PC-3 (cell line): ENCODE measurements at regions not wholly inside any gene's neighbourhood (a gene's known extent, or its start where the extent isn't known, plus 50 kb on each side); places are given as distances from the start of the nearest gene placed in this dataset.

ENCODE experiments used
- CTCF ChIP-seq: fragments of 300-600 bp; sonication (generic); conservative IDR thresholded peaks from 2 replicates; pipeline ENCODE4 v1.5.1; 2017; ENCODE audit warnings: antibody characterized with exemption, low read depth, mild to moderate bottlenecking, low read length
- EZH2 ChIP-seq: fragments of 300-600 bp; sonication (generic); IDR thresholded peaks from one replicate; pipeline ENCODE4 v1.6.1; 2017; ENCODE audit warnings: antibody characterized with exemption, mild to moderate bottlenecking, low read length; ENCODE audit not compliant: unreplicated experiment
- EZH2phosphoT487 ChIP-seq: fragments of 300-600 bp; sonication (generic); IDR thresholded peaks from 2 replicates; pipeline ENCODE4 v1.6.1; 2018; ENCODE audit warnings: mild to moderate bottlenecking, antibody characterized with exemption, low read length, borderline replicate concordance

DNA sequence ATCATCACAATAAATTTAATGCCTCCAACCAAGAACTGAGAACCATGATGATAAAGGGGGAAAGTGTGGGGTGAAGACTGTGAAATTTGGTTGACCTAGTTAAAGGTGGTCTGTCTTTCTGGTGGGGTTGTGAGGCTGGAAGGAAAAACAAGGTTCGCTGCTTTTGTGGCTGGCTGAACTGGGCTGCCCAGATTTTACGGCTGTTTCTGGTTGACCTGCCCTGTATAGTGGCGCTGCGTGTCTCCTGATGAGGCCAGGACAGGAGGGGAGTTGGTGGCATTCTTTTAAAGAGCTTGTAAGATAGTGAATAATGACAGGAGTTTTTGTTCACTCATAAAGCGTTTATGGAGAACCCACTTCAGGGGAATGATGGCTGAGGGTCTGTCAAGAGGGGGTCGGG lies 101.8 kb downstream of the CYP26A1 start:
- no peak for TF ChIP-seq EZH2
- TF ChIP-seq CTCF, result no peak
- TF ChIP-seq EZH2phosphoT487, result no peak
